GM12874 (cell line): ENCODE measurements at regions not wholly inside any gene's neighbourhood (a gene's known extent, or its start where the extent isn't known, plus 50 kb on each side); places are given as distances from the start of the nearest gene placed in this dataset.

Experiments used
- CTCF ChIP-seq: IDR thresholded peaks from 2 replicates; pipeline ENCODE4 v1.5.1; 2011; ENCODE audit warnings: low read depth, mild to moderate bottlenecking, control low read depth, low read length, moderate library complexity; ENCODE audit not compliant: insufficient read depth

GRCh38 chr11:82450996-82451395 lies 282.7 kb downstream of the FAM181B start:
- TF ChIP-seq CTCF = no peak

- no peak for TF ChIP-seq CTCF
These were observed 327.1 kb downstream of the FAM181B start for GRCh38 chr11:82406611-82407010.

- no peak for TF ChIP-seq CTCF
These were observed 328.2 kb downstream of the FAM181B start for GRCh38 chr11:82405421-82405820.

- TF ChIP-seq CTCF = no peak
These were observed 328.7 kb downstream of the FAM181B start for GRCh38 chr11:82404981-82405380.

- no peak for TF ChIP-seq CTCF
These were observed 329.9 kb downstream of the FAM181B start for GRCh38 chr11:82403640-82404305.

GRCh38 chr11:82398300-82398815 lies 335.3 kb downstream of the FAM181B start:
- TF ChIP-seq CTCF = no peak

GRCh38 chr11:82384308-82384707 lies 349.4 kb downstream of the FAM181B start:
- TF ChIP-seq CTCF = no peak
